ENCODE measurements at regions not wholly inside any gene's neighbourhood (a gene's known extent, or its start where the extent isn't known, plus 50 kb on each side); places are given as distances from the start of the nearest gene placed in this dataset.

- ChIA-PET POLR2A (no interaction called here), CTCF (no interaction called here)
- Histone ChIP-seq H3K4me3 (ENCODE audit: low read depth, low read length) (no peak overlapping the region), H3K27ac (ENCODE audit: extremely low read depth, low read depth, low read length) (no peak overlapping the region), H3K36me3 (ENCODE audit: control insufficient read depth in 2 of 2, insufficient read depth in 1 of 2, low read length in 2 of 2) (no peaks in the 10 kb centered on the region), H3K4me1 (ENCODE audit: control insufficient read depth, insufficient read depth, low read length) (no peaks in the 10 kb centered on the region), H3K9me3 (ENCODE audit: control insufficient read depth, insufficient read depth, low read depth, low read length) (no peaks in the 10 kb centered on the region)
- TF ChIP-seq, protein P1, sequence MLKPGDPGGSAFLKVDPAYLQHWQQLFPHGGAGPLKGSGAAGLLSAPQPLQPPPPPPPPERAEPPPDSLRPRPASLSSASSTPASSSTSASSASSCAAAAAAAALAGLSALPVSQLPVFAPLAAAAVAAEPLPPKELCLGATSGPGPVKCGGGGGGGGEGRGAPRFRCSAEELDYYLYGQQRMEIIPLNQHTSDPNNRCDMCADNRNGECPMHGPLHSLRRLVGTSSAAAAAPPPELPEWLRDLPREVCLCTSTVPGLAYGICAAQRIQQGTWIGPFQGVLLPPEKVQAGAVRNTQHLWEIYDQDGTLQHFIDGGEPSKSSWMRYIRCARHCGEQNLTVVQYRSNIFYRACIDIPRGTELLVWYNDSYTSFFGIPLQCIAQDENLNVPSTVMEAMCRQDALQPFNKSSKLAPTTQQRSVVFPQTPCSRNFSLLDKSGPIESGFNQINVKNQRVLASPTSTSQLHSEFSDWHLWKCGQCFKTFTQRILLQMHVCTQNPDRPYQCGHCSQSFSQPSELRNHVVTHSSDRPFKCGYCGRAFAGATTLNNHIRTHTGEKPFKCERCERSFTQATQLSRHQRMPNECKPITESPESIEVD (tag by site-specific recombination; IDR thresholded peaks at IDR 0.05): peak; percentile 76
- 0 out of 2 replicates have a peak, but pooled peaks have one; percentile 7 for TF ChIP-seq ZIC2 (tag by site-specific recombination; IDR thresholded peaks at IDR 0.05)
- TF ChIP-seq, protein P2, sequence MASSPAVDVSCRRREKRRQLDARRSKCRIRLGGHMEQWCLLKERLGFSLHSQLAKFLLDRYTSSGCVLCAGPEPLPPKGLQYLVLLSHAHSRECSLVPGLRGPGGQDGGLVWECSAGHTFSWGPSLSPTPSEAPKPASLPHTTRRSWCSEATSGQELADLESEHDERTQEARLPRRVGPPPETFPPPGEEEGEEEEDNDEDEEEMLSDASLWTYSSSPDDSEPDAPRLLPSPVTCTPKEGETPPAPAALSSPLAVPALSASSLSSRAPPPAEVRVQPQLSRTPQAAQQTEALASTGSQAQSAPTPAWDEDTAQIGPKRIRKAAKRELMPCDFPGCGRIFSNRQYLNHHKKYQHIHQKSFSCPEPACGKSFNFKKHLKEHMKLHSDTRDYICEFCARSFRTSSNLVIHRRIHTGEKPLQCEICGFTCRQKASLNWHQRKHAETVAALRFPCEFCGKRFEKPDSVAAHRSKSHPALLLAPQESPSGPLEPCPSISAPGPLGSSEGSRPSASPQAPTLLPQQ (tag by site-specific recombination; IDR thresholded peaks at IDR 0.05): no peak
- peak; percentile 40; the same call in 1 of the 2 replicates for TF ChIP-seq SP7 (tag by site-specific recombination; IDR thresholded peaks at IDR 0.05)
- no peak for TF ChIP-seq ZNF155 (tag by site-specific recombination; IDR thresholded peaks at IDR 0.05)
Measured at GRCh38 chr9:20112205-20112783, 323.5 kb upstream of the SLC24A2 start.

GRCh38 chr9:20111173-20111843 is 322.5 kb upstream of the SLC24A2 start:
- TF ChIP-seq, protein P2 (tag by site-specific recombination; IDR thresholded peaks at IDR 0.05): no peak
- TF ChIP-seq, protein P3, sequence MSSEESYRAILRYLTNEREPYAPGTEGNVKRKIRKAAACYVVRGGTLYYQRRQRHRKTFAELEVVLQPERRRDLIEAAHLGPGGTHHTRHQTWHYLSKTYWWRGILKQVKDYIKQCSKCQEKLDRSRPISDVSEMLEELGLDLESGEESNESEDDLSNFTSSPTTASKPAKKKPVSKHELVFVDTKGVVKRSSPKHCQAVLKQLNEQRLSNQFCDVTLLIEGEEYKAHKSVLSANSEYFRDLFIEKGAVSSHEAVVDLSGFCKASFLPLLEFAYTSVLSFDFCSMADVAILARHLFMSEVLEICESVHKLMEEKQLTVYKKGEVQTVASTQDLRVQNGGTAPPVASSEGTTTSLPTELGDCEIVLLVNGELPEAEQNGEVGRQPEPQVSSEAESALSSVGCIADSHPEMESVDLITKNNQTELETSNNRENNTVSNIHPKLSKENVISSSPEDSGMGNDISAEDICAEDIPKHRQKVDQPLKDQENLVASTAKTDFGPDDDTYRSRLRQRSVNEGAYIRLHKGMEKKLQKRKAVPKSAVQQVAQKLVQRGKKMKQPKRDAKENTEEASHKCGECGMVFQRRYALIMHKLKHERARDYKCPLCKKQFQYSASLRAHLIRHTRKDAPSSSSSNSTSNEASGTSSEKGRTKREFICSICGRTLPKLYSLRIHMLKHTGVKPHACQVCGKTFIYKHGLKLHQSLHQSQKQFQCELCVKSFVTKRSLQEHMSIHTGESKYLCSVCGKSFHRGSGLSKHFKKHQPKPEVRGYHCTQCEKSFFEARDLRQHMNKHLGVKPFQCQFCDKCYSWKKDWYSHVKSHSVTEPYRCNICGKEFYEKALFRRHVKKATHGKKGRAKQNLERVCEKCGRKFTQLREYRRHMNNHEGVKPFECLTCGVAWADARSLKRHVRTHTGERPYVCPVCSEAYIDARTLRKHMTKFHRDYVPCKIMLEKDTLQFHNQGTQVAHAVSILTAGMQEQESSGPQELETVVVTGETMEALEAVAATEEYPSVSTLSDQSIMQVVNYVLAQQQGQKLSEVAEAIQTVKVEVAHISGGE (tag by site-specific recombination; conservative IDR thresholded peaks at IDR 0.05; ENCODE audit: low read depth): no peak
- TF ChIP-seq ZNF140 (tag by site-specific recombination; IDR thresholded peaks at IDR 0.05) (no peak), ZNF791 (tag by site-specific recombination; IDR thresholded peaks at IDR 0.05) (no peak), SCRT1 (tag by site-specific recombination; IDR thresholded peaks at IDR 0.05; ENCODE audit: borderline replicate concordance) (no peak), ZNF157 (tag by site-specific recombination; IDR thresholded peaks at IDR 0.05) (no peak), ZNF132 (tag by site-specific recombination; IDR thresholded peaks at IDR 0.05; ENCODE audit: borderline replicate concordance) (no peak), ZNF792 (tag by site-specific recombination; IDR thresholded peaks at IDR 0.05) (no peak)
- TF ChIP-seq, protein P4, sequence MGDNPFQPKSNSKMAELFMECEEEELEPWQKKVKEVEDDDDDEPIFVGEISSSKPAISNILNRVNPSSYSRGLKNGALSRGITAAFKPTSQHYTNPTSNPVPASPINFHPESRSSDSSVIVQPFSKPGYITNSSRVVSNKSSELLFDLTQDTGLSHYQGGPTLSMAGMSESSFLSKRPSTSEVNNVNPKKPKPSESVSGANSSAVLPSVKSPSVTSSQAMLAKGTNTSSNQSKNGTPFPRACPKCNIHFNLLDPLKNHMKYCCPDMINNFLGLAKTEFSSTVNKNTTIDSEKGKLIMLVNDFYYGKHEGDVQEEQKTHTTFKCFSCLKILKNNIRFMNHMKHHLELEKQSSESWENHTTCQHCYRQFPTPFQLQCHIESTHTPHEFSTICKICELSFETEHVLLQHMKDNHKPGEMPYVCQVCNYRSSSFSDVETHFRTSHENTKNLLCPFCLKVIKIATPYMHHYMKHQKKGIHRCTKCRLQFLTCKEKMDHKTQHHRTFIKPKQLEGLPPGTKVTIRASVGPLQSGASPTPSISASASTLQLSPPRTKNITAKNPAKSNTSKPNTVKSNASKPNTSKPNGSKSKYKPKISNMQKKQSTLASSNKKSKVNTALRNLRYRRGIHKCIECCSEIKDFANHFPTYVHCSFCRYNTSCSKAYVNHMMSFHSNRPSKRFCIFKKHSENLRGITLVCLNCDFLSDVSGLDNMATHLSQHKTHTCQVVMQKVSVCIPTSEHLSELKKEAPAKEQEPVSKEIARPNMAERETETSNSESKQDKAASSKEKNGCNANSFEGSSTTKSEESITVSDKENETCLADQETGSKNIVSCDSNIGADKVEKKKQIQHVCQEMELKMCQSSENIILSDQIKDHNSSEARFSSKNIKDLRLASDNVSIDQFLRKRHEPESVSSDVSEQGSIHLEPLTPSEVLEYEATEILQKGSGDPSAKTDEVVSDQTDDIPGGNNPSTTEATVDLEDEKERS (tag by site-specific recombination; IDR thresholded peaks at IDR 0.05): no peak
- Histone ChIP-seq H3K4me1 (ENCODE audit: control insufficient read depth, insufficient read depth, low read length) (no peaks in the 10 kb centered on the region), H3K9me3 (ENCODE audit: control insufficient read depth, insufficient read depth, low read depth, low read length) (no peaks in the 10 kb centered on the region), H3K4me3 (ENCODE audit: low read depth, low read length) (no peak overlapping the region), H3K27ac (ENCODE audit: extremely low read depth, low read depth, low read length) (no peak overlapping the region), H3K36me3 (ENCODE audit: control insufficient read depth in 2 of 2, insufficient read depth in 1 of 2, low read length in 2 of 2) (no peaks in the 10 kb centered on the region)
- CTCF ChIA-PET: no interaction called here
- POLR2A ChIA-PET: no interaction called here

Data from HEK293 (cell line).